ENCODE measurements at regions not wholly inside any gene's neighbourhood (a gene's known extent, or its start where the extent isn't known, plus 50 kb on each side); places are given as distances from the start of the nearest gene placed in this dataset.

GRCh38 chr9:30039712-30040111 lies 2344.7 kb upstream of the ACO1 start:
- H3K9me3 ChIP-seq (ENCODE audit: control insufficient read depth, low read depth, low read length) = no peaks in the 10 kb centered on the region
- H3K9me1 ChIP-seq (ENCODE audit: control insufficient read depth, extremely low read depth, insufficient read depth, low read length) = no peaks in the 10 kb centered on the region
- no peaks in the 10 kb centered on the region for H3K79me2 ChIP-seq (ENCODE audit: control insufficient read depth, insufficient read depth, low read length)
- H3K4me1 ChIP-seq (ENCODE audit: control insufficient read depth, extremely low read depth, insufficient read depth, low read length) = no peaks in the 10 kb centered on the region
- no peak overlapping the region for H3K27ac ChIP-seq (ENCODE audit: control insufficient read depth, insufficient read depth, low read length)
- no peak overlapping the region for H3K4me2 ChIP-seq (ENCODE audit: control insufficient read depth, extremely low read depth, insufficient read depth, low read depth, low read length)
- no peak overlapping the region for H3K4me3 ChIP-seq (ENCODE audit: control insufficient read depth in 2 of 3, extremely low read depth in 1 of 3, insufficient read depth in 2 of 3, low read depth in 1 of 3, low read length in 3 of 3)
- no peak overlapping the region for H3K9ac ChIP-seq (ENCODE audit: control insufficient read depth, extremely low read depth, insufficient read depth, low read length)
- no peak overlapping the region for H2AFZ ChIP-seq (ENCODE audit: control insufficient read depth, low read length)
- DNase-seq (ENCODE audit: low read depth, low spot score) (no peak), FAIRE-seq (no peak)
- dilution Hi-C loops (cut with MboI; ENCODE audit: extremely low pct_ligation_motif_present, low sequenced_read_pairs) = no loop called here
- no peaks in the 10 kb centered on the region for H4K20me1 ChIP-seq (ENCODE audit: control insufficient read depth, extremely low read depth, insufficient read depth, low read length)
- H3K27me3 ChIP-seq (ENCODE audit: control insufficient read depth, extremely low read depth, insufficient read depth, low read length) = no peaks in the 10 kb centered on the region
- no peaks in the 10 kb centered on the region for H3K36me3 ChIP-seq (ENCODE audit: control insufficient read depth in 2 of 2, extremely low read depth in 1 of 2, insufficient read depth in 2 of 2, low read length in 2 of 2)
- TF ChIP-seq CTCF (optimal IDR thresholded peaks at IDR 0.05 in 1 of 3, IDR thresholded peaks at IDR 0.05 in 1 of 3, conservative IDR thresholded peaks at IDR 0.05 in 1 of 3; ENCODE audit: extremely low read depth in 1 of 3, insufficient read depth in 2 of 3, low read length in 3 of 3) (no peak), EZH2 (IDR thresholded peaks at IDR 0.05; ENCODE audit: low read length) (no peak)

GRCh38 chr9:30048396-30048795 lies 2336.0 kb upstream of the ACO1 start:
- DNase-seq (ENCODE audit: low read depth, low spot score) = no peak
- Histone ChIP-seq H3K27me3 (ENCODE audit: control insufficient read depth, extremely low read depth, insufficient read depth, low read length) (no peaks in the 10 kb centered on the region), H3K79me2 (ENCODE audit: control insufficient read depth, insufficient read depth, low read length) (no peaks in the 10 kb centered on the region), H3K4me2 (ENCODE audit: control insufficient read depth, extremely low read depth, insufficient read depth, low read depth, low read length) (no peak overlapping the region), H3K9me3 (ENCODE audit: control insufficient read depth, low read depth, low read length) (no peaks in the 10 kb centered on the region), H4K20me1 (ENCODE audit: control insufficient read depth, extremely low read depth, insufficient read depth, low read length) (no peaks in the 10 kb centered on the region), H3K27ac (ENCODE audit: control insufficient read depth, insufficient read depth, low read length) (no peak overlapping the region), H3K36me3 (ENCODE audit: control insufficient read depth in 2 of 2, extremely low read depth in 1 of 2, insufficient read depth in 2 of 2, low read length in 2 of 2) (no peaks in the 10 kb centered on the region), H2AFZ (ENCODE audit: control insufficient read depth, low read length) (no peak overlapping the region), H3K9ac (ENCODE audit: control insufficient read depth, extremely low read depth, insufficient read depth, low read length) (no peak overlapping the region), H3K4me1 (ENCODE audit: control insufficient read depth, extremely low read depth, insufficient read depth, low read length) (no peaks in the 10 kb centered on the region), H3K9me1 (ENCODE audit: control insufficient read depth, extremely low read depth, insufficient read depth, low read length) (no peaks in the 10 kb centered on the region), H3K4me3 (ENCODE audit: control insufficient read depth in 2 of 3, extremely low read depth in 1 of 3, insufficient read depth in 2 of 3, low read depth in 1 of 3, low read length in 3 of 3) (no peak overlapping the region)
- no peak for TF ChIP-seq CTCF (optimal IDR thresholded peaks at IDR 0.05 in 1 of 3, IDR thresholded peaks at IDR 0.05 in 1 of 3, conservative IDR thresholded peaks at IDR 0.05 in 1 of 3; ENCODE audit: extremely low read depth in 1 of 3, insufficient read depth in 2 of 3, low read length in 3 of 3)
- no peak for TF ChIP-seq EZH2 (IDR thresholded peaks at IDR 0.05; ENCODE audit: low read length)
- no peak for FAIRE-seq
- dilution Hi-C loops (cut with MboI; ENCODE audit: extremely low pct_ligation_motif_present, low sequenced_read_pairs) = no loop called here

All from keratinocyte (primary cell).